Thyroid gland (tissue), 4 donors: ENCODE measurements at regions not wholly inside any gene's neighbourhood (a gene's known extent, or its start where the extent isn't known, plus 50 kb on each side); places are given as distances from the start of the nearest gene placed in this dataset.

ENCODE experiments used
- DNase-seq, 2 donors: peaks; one replicate each; pipeline ENCODE4 v3.0.0-alpha.2; 2019
- H3K27ac ChIP-seq, 3 donors: fragments of 200-600 bp; sonication (generic); 1 replicate in 2 of 3; 2 replicates in 1 of 3; pipeline ENCODE4 v1.5.1; 2016 to 2019; ENCODE audit warnings: mild to moderate bottlenecking in 1 of 3, moderate library complexity in 1 of 3
- H3K27me3 ChIP-seq: fragments of 200-600 bp; sonication (generic); one replicate; pipeline ENCODE4 v1.5.1; 2019
- H3K36me3 ChIP-seq, 2 donors: fragments of 200-600 bp; sonication (generic); one replicate each; pipeline ENCODE4 v1.5.1; 2016 to 2019
- H3K4me1 ChIP-seq, 2 donors: fragments of 200-600 bp; sonication (generic); one replicate each; pipeline ENCODE4 v1.5.1; 2017 to 2019
- H3K4me3 ChIP-seq, 3 donors: fragments of 200-600 bp; sonication (generic); replicated peaks in 1 of 3; 1 replicate in 2 of 3; 2 replicates in 1 of 3; pipeline ENCODE4 v1.5.1; 2016; ENCODE audit warnings: mild to moderate bottlenecking in 1 of 3
- H3K9me3 ChIP-seq: fragments of 200-600 bp; sonication (generic); one replicate; pipeline ENCODE4 v1.5.1; 2017
- POLR2A ChIP-seq, 2 donors: fragments of 450-650 bp; IDR thresholded peaks; one replicate each; pipeline ENCODE4 v1.6.1; 2017; ENCODE audit warnings: antibody characterized with exemption in 2 of 2, mild to moderate bottlenecking in 2 of 2, moderate library complexity in 1 of 2
- WGBS, 2 donors: methylation state at CpG; one replicate each; pipeline ENCODE4 v1.1.5; 2017; 5-methylcytosine and 5-hydroxymethylcytosine counted together
- intact Hi-C: fragments of 100-400 bp; cut with DNase I; formaldehyde crosslinking; loops from one replicate; pipeline ENCODE4 v1.15.1; 2023
- TF ChIP-seq, protein P1 (sequence below), 6 experiments: fragments of 200-600 bp in 3 of 6; fragments of 450-650 bp in 3 of 6; sonication (generic) in 3 of 6; IDR thresholded peaks; one replicate each; pipeline ENCODE4 v1.5.1; 2016 to 2019; ENCODE audit warnings: antibody characterized with exemption in 6 of 6, mild to moderate bottlenecking in 2 of 6, inconsistent platforms in 1 of 6, moderate library complexity in 1 of 6

DNA sequence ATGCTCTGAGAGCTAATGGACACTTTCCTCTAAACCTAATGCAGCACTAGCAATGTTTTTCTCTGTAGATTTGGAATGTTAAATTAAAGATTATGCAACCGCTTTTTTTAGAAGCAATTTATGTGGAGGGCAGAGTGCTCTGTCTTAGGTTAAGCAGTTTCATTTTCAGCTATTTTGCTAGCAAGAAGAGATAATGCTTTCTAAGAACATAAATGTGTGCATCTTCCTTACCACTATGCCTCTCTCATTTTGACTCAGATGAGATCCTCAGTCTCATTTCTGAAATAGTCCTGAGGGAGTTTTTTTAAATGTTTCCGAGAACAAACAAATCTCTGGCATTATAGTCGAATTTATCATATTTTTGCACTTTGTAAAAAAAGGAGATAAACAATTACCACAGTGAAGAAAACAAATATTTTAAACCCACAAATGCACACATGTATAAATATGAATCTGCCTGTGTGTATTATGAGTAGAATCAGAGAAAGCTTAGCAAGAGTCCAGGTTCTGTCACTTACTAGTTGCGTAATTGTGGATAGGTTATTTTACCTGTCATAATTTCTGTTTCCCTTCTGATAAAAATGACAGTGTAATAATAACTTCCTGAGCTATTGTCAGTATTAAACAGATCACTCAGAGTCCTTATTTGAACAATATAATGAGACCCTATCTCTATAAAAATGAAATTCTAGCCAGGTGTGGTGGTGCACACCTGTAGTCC lies 207.7 kb upstream of the CRIM1 start:
- no peak for DNase-seq
- intact Hi-C loops = no loop called here
- WGBS, 2 donors = 80 to 88% methylated on average over 4 of the region's 4 CpGs
- Histone ChIP-seq H3K27ac (no peak overlapping the region), H3K27me3 (no peaks in the 10 kb centered on the region), H3K4me3 (no peak overlapping the region), H3K9me3 (no peaks in the 10 kb centered on the region), H3K4me1 (no peaks in the 10 kb centered on the region), H3K36me3 (no peaks in the 10 kb centered on the region)
- no peak for TF ChIP-seq POLR2A (IDR thresholded peaks at IDR 0.05)
- TF ChIP-seq, protein P1, sequence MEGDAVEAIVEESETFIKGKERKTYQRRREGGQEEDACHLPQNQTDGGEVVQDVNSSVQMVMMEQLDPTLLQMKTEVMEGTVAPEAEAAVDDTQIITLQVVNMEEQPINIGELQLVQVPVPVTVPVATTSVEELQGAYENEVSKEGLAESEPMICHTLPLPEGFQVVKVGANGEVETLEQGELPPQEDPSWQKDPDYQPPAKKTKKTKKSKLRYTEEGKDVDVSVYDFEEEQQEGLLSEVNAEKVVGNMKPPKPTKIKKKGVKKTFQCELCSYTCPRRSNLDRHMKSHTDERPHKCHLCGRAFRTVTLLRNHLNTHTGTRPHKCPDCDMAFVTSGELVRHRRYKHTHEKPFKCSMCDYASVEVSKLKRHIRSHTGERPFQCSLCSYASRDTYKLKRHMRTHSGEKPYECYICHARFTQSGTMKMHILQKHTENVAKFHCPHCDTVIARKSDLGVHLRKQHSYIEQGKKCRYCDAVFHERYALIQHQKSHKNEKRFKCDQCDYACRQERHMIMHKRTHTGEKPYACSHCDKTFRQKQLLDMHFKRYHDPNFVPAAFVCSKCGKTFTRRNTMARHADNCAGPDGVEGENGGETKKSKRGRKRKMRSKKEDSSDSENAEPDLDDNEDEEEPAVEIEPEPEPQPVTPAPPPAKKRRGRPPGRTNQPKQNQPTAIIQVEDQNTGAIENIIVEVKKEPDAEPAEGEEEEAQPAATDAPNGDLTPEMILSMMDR (IDR thresholded peaks at IDR 0.05) = no peak

DNA sequence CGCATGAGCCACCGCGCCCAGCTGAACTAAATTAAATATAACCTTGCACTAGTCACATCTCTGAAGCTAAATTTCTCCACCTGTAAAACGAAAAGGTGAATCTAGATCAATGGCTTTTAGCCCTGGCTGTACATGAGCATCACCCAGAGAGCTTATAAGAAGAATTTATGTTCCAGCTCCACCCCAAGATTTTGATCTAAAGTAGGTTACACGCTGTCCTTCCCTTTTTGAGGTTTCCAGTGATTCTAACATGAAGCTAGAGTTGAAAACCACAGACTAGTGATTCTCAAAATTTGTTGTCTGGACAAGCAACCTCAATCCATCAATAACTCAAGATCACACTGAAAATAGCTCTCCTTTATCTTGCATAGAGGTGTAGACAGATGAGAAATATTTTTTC lies 208.8 kb upstream of the CRIM1 start:
- no peak overlapping the region for H3K4me3 ChIP-seq
- TF ChIP-seq, protein P1 (IDR thresholded peaks at IDR 0.05) = no peak
- no peaks in the 10 kb centered on the region for H3K9me3 ChIP-seq
- no peak overlapping the region for H3K27ac ChIP-seq
- intact Hi-C loops = no loop called here
- WGBS, 2 donors = 88 to 90% methylated on average over 5 of the region's 5 CpGs
- no peaks in the 10 kb centered on the region for H3K4me1 ChIP-seq
- no peaks in the 10 kb centered on the region for H3K36me3 ChIP-seq
- no peaks in the 10 kb centered on the region for H3K27me3 ChIP-seq
- DNase-seq = no peak

DNA sequence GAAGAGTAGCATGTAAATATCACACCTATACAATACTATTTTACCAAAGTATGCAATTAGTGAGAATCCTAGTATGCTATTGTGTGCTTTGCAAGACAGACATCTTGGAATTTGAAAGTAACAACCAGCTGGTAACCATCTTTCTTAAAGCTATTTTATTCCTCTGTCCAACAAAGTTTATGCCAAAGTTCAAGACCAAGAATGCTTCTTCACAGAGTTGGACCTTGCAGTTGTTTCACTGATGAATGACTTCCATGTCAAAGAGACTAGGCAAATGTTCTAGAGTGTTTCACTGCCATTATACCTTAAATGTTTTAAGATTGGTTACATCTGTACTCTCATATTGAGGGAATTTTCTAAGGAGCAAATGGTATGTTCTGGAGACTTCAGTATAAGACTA lies 215.2 kb upstream of the CRIM1 start:
- Histone ChIP-seq H3K27me3 (no peaks in the 10 kb centered on the region), H3K4me3 (no peak overlapping the region), H3K36me3 (no peaks in the 10 kb centered on the region), H3K9me3 (no peaks in the 10 kb centered on the region), H3K4me1 (no peaks in the 10 kb centered on the region), H3K27ac (no peak overlapping the region)
- DNase-seq = no peak
- TF ChIP-seq, protein P1 (IDR thresholded peaks at IDR 0.05) = no peak
- no peak for TF ChIP-seq POLR2A (IDR thresholded peaks at IDR 0.05)
- intact Hi-C loops = no loop called here

DNA sequence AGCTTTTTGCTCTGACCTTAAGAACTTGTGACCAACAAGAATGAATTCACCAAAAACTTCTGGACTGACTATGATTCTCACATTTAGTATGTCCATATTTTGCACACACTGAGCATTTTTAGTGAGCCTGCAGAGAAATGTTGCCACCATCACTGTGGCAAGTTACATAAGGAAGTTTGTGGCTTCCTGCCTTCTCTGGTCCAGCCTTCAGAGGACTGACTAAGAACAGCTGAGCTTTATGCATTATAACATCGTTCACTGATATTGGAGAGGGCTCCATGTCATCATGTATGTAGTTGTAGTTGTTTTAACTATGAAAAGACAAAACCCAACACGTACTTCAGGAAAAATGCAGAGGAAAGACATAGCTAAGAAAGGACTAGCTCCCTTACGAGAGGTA lies 218.0 kb upstream of the CRIM1 start:
- Histone ChIP-seq H3K4me1 (no peaks in the 10 kb centered on the region), H3K27me3 (no peaks in the 10 kb centered on the region), H3K36me3 (no peaks in the 10 kb centered on the region), H3K9me3 (no peaks in the 10 kb centered on the region), H3K4me3 (no peak overlapping the region), H3K27ac (no peak overlapping the region)
- WGBS, 2 donors = 75 to 77% methylated on average over 3 of the region's 3 CpGs
- intact Hi-C loops = no loop called here
- TF ChIP-seq, protein P1 (IDR thresholded peaks at IDR 0.05) = no peak
- TF ChIP-seq POLR2A (IDR thresholded peaks at IDR 0.05) = no peak
- no peak for DNase-seq

DNA sequence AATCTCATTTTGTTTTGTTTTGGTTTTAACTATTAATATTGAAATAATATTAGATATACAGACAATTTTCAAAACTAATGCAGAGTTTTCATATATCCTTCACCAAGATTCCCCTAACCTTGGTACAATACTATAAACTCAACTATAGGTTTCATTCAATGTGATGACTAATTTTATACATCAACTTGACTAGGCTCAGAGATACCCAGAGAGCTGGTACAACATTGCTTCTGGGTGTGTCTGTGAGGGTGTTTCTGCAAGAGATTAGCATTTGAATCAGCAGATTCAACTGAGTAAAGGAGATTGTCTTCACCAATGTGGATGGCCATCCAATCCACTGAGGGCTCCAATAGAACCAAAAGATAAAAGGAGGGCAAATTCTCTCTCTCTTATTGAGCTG lies 221.3 kb upstream of the CRIM1 start:
- DNase-seq = no peak
- no peak overlapping the region for H3K27ac ChIP-seq
- no peaks in the 10 kb centered on the region for H3K9me3 ChIP-seq
- H3K4me3 ChIP-seq = no peak overlapping the region
- no peaks in the 10 kb centered on the region for H3K27me3 ChIP-seq
- TF ChIP-seq, protein P1 (IDR thresholded peaks at IDR 0.05) = no peak
- no peak for TF ChIP-seq POLR2A (IDR thresholded peaks at IDR 0.05)
- intact Hi-C loops = no loop called here
- no peaks in the 10 kb centered on the region for H3K4me1 ChIP-seq
- H3K36me3 ChIP-seq = no peaks in the 10 kb centered on the region
